Breast epithelium (tissue), 3 donors: ENCODE measurements at regions not wholly inside any gene's neighbourhood (a gene's known extent, or its start where the extent isn't known, plus 50 kb on each side); places are given as distances from the start of the nearest gene placed in this dataset.

Source experiments
- CTCF ChIP-seq, 3 donors: fragments of 450-650 bp; IDR thresholded peaks; one replicate each; pipeline ENCODE4 v1.5.1; 2016 to 2017; ENCODE audit warnings: antibody characterized with exemption in 3 of 3, mild to moderate bottlenecking in 3 of 3, moderate library complexity in 3 of 3
- POLR2A ChIP-seq: fragments of 450-650 bp; IDR thresholded peaks from one replicate; pipeline ENCODE4 v1.6.1; 2016; ENCODE audit warnings: antibody characterized with exemption, mild to moderate bottlenecking, moderate library complexity
- POLR2AphosphoS5 ChIP-seq, 3 donors: sonication (generic); formaldehyde crosslinking; IDR thresholded peaks; one replicate each; pipeline ENCODE4 v1.6.1; 2017; ENCODE audit warnings: antibody characterized with exemption in 3 of 3

- TF ChIP-seq CTCF (IDR thresholded peaks at IDR 0.05) (no peak), POLR2AphosphoS5 (IDR thresholded peaks at IDR 0.05) (no peak), POLR2A (no peak)
Observed at GRCh38 chr9:107631788-107632187, 142.2 kb upstream of the KLF4 start.
